ENCODE measurements at regions not wholly inside any gene's neighbourhood (a gene's known extent, or its start where the extent isn't known, plus 50 kb on each side); places are given as distances from the start of the nearest gene placed in this dataset.

DNA sequence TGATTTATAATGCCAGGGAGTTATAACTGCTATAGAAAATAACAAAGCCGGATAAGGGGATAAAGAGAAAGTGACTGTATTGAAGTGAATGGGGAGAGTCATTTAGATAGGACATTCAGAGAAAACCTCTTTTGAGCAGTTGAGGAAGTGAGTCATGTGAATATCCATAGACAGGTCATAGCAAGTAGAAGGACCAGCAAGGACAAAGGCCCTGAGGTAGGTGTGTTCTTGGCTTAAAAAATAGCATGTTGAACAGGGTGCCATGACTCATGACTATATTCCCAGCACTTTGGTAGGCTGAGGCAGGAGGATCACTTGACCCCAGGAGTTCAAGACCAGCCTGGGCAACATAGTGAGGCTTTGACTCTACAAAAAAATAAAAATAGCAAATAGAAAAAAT, 51.5 kb upstream of the RAP1B start:
- DNase-seq = no peak
- H3K9me3 ChIP-seq = no peaks in the 10 kb centered on the region
- H3K4me3 ChIP-seq = no peak overlapping the region
- no peaks in the 10 kb centered on the region for H3K36me3 ChIP-seq
- WGBS, 5 donors = 84 to 93% (median 93%) methylated on average over 1 of the region's 1 CpG
- peaks cover 9 to 32% (median 18%) of the 10 kb centered on the region in 6 donors for H3K4me1 ChIP-seq
- H3K27ac ChIP-seq = peak overlapping the region in 4 of 8 donors; percentile 29 to 77 (median 69)
- no peaks in the 10 kb centered on the region for H3K27me3 ChIP-seq (replicated peaks in 1 of 7)
- intact Hi-C loops (cut with DNase I; ENCODE audit: low total_unique reads) = no loop called here
- TF ChIP-seq POLR2AphosphoS5 (IDR thresholded peaks at IDR 0.05) (no peak), POLR2A (IDR thresholded peaks at IDR 0.05) (no peak)
- TF ChIP-seq, protein P1, sequence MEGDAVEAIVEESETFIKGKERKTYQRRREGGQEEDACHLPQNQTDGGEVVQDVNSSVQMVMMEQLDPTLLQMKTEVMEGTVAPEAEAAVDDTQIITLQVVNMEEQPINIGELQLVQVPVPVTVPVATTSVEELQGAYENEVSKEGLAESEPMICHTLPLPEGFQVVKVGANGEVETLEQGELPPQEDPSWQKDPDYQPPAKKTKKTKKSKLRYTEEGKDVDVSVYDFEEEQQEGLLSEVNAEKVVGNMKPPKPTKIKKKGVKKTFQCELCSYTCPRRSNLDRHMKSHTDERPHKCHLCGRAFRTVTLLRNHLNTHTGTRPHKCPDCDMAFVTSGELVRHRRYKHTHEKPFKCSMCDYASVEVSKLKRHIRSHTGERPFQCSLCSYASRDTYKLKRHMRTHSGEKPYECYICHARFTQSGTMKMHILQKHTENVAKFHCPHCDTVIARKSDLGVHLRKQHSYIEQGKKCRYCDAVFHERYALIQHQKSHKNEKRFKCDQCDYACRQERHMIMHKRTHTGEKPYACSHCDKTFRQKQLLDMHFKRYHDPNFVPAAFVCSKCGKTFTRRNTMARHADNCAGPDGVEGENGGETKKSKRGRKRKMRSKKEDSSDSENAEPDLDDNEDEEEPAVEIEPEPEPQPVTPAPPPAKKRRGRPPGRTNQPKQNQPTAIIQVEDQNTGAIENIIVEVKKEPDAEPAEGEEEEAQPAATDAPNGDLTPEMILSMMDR (IDR thresholded peaks at IDR 0.05 in 8 of 11, conservative IDR thresholded peaks at IDR 0.05 in 3 of 11) = no peak

DNA sequence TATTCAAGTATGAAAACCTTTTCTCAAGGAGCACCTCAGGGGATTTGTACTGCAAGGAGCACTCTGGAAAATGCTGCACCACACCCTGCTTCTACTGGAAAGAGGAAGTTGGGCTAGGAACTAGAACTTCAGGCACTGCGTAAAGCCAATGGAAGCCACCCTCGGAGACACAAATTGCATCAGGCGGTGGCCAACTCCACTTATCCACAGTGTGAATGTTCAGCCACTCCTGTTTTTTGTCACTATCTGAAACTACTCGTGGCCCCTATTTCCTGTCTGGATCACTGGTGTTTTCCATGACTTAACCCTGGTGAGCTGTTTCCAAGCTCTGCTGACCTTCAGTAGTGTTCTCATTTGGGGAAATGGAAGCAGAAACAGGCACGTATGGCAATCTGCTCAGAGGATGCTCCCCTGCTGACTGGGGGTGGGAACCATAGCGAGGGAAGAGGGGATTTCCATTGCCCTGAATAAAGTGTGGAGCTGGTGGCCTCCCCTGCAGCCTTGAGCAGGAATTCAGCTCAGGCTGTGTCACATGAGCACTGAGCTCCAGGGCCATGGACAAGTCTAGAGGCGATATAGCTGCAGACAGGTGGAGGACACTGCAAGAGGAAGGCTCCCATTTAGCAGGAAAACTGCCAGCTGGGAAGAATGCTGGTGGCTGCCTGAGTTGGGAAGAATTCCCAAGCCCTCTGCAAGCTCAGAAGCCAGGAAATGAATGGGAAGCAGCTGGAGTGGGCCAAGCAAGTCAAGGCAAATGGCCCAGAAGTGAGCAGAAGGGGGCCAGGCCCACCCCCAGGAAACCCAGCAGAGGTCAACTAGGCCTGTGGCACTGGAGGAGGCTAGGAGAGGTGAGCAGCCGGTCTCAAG, 50.5 kb upstream of the RAP1B start:
- Histone ChIP-seq H3K4me1 (peaks cover 9 to 35% (median 22%) of the 10 kb centered on the region in 6 donors), H3K36me3 (no peaks in the 10 kb centered on the region), H3K4me3 (peak overlapping the region in 1 of 8 donors; percentile 5), H3K27me3 (replicated peaks in 1 of 7) (no peaks in the 10 kb centered on the region), H3K9me3 (no peaks in the 10 kb centered on the region), H3K27ac (peak overlapping the region; percentile 29 to 77 (median 58))
- no peak for DNase-seq
- peak in 2 of 3 donors; percentile 56 to 64 for TF ChIP-seq POLR2AphosphoS5 (IDR thresholded peaks at IDR 0.05)
- no peak for TF ChIP-seq POLR2A (IDR thresholded peaks at IDR 0.05)
- intact Hi-C loops (cut with DNase I; ENCODE audit: low total_unique reads) = no loop called here
- 34 to 53% (median 38%) methylated on average over 8 of the region's 8 CpGs for WGBS, 5 donors

DNA sequence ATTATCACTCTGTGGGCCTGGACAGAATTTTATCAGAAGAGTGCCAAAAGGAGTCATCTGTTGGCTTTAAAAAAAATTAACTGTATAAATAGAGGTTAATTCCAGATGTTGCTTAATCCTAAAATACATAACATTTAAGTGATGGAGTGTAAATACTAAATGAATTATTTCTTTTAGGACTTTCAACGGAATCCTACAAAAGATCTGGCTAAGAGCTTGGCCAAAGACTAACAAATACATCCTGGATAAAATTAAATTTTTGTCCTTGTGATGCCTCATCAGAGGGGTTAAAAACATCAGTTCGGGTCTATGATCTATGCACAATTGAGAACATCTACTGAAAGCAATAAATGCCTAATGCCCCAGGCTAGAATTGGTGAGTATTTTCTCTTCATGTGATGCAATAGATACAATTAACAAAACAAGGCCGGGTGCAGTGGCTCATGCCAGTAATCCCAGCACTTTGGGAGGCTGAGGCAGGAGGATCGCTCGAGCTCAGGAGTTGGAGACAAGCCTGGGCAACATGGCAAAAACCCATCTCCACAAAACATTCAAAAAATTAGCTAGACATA, 49.8 kb upstream of the RAP1B start:
- Histone ChIP-seq H3K4me1 (peaks cover 9 to 41% (median 26%) of the 10 kb centered on the region in 6 donors), H3K36me3 (no peaks in the 10 kb centered on the region), H3K27me3 (replicated peaks in 1 of 7) (no peaks in the 10 kb centered on the region), H3K27ac (peak overlapping the region in 7 of 8 donors; percentile 51 to 77 (median 62)), H3K9me3 (no peaks in the 10 kb centered on the region), H3K4me3 (no peak overlapping the region)
- WGBS, 5 donors = 79 to 87% (median 83%) methylated on average over 5 of the region's 5 CpGs
- intact Hi-C loops (cut with DNase I; ENCODE audit: low total_unique reads) = no loop called here
- DNase-seq = no peak
- TF ChIP-seq, protein P1 (IDR thresholded peaks at IDR 0.05 in 8 of 11, conservative IDR thresholded peaks at IDR 0.05 in 3 of 11) = no peak
- TF ChIP-seq POLR2A (IDR thresholded peaks at IDR 0.05) (no peak), POLR2AphosphoS5 (IDR thresholded peaks at IDR 0.05) (no peak)

Small RNAs in the stretch of these regions (small RNA-seq; reads per million reads assigned to genes)
- 0 to 0.06 (median 0) reads per million in 4 donors for gene AC008033.2
